ENCODE measurements at regions not wholly inside any gene's neighbourhood (a gene's known extent, or its start where the extent isn't known, plus 50 kb on each side); places are given as distances from the start of the nearest gene placed in this dataset.

DNA sequence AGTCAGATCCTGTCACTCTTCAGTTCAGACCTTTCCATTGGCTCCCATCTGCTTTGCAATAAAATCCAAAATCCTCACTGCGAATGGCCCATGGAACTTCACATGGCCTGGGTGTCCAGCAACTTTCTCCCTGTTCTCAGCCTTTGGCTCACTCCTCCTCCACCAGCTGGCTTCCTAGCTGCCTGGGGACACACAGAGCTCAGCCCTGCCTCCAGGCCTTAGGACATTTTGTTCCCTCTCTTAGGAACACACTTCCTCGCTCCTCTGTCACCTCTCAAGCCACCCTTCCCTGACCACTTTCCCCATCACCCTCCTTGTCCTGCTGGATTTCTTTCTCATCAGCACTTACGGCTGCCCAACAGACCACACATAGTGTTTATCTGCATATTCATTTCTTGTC is 419.6 kb downstream of the MED13L start:
- DNase-seq (ENCODE audit: low spot score), result no peak

DNA sequence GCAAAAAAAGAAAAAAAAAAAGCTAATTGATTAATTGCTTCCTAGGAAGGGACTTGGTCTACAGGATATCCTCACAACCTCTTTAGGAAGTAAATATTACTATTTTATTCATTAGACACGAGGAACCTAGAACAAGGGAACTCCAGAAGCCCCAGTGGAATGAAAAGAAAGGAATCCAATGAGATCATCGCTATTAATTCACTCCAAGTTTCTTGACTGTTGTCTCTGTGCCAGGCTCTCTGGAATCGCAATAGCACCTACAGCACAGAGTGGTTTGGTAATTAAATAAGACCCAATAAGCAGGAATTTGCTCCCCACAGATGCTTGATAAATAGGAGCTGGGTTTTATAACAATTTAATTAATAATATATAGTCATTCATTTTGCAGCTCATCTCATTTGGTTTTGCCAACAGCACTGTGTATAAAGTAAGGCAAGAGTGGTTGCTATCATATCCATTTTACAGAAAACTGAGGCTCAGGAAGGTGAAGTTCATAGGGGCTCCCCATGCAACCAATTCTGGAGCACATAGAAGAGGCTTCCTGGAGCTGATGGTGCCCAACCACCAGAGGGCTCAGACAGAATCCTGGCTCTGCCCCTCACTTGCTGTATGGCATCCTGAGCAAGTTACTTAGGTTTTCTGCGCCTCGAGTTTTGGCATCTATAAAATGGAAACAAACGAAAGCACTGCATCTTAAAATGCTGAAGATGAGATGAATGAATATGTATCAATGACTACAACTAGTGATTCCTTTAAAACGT is 420.2 kb downstream of the MED13L start:
- no peak for DNase-seq (ENCODE audit: low spot score)

DNA sequence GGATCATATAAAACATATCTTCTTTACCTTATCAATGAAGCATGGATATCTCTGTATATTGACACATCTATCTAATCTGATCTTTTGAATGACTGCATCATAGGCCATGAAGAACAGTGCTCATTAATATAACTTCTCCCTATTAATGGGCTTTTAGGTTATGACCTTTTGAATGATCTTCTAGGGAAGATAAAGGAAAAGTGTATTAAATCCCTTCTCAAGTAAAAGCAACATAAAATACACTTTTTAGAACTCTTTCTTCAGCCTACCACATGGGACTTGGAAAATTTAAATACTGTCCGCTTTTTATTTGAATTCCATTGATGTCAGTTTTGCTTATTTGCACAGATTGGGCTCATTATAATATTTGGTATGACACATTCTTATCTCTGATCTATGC is 425.4 kb downstream of the MED13L start:
- DNase-seq (ENCODE audit: low spot score), result no peak

DNA sequence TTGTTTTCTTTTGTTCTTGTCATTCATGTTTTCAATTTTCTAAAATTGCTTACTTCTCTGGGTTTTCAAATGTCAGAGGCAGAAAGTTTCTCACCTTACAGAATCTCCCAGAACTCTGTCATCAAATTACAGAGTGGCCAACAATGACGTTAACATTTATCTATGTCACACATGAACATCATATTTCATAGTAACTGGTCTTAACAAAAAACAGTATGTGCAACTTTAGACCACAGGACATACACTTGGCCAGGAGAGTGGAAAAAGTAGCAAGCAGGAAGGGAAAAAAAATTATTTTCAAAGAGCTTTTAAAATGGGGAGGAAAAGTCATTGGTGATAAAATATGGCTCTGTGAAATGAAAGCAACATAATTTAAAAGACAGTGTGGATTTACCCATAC is 426.5 kb downstream of the MED13L start:
- no peak for DNase-seq (ENCODE audit: low spot score)

DNA sequence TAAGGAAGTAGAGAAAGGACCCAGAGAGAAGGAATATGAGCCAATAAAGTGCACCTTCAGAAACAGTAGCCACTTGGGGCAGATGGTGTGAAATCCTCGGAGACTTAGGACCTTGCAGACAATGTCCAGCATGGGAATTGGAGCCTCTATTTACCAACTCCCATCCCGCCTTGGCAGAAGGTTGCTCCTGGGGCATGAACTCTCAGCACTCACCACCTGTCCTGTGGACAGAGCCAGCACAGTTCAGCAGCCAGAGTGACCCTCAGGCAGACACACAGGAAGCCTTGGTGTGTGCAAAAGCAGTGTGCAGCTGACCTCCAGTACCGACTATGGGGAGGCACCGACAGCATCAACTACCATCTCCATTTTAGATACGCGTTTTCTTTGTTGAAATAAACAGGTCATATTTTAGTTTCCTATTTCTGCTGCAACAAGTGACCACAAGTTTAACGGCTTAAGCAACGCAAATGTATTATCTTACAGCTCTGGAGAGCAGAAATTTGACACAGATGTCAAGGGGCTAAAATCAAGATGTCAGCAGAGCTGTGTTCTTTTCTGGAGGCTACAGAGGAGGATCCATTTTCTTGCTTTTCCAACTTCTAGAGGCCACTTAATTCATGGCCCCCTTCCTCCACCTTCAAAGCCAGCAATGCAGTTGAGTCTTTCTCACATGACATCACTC is 428.1 kb downstream of the MED13L start:
- no peak for DNase-seq (ENCODE audit: low spot score)

DNA sequence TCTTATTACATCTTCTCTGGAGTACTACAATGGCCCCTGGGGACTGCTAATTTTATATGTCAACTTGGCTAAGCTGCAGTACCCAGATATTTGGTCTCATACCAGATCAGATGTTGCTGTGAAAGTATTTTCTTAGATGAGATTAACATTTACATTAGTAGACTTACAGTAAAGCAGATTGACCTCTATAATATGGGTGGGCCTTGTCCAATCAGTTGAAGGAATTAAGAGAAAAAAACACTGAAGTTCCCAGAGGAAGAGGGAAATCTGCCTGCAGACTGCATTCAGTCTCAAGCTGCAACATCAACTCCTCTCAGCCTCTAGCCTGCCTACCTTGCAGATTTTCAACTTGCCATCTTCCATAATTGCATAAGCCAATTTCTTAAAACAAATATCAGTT is 430.1 kb downstream of the MED13L start:
- DNase-seq (ENCODE audit: low spot score), result no peak

DNA sequence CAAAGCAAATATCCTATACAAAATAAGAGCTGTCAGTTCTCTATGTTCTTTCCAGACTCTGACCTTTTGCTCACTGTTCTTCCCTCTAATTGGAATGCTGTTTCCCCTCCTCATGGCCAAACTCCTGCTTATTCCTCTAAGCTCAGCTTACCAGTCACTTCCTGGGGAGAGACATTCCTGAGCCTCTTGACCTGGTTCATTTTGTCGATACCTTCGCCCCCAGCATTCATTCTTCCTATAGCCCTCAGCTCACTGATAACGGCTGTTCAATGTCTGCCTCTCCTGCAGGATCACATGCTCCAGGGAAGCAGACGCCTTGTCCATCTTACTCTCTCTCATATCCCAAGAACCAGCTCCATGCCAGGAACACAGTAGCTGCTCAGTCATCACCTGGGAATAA is 431.0 kb downstream of the MED13L start:
- DNase-seq (ENCODE audit: low spot score), result no peak

DNA sequence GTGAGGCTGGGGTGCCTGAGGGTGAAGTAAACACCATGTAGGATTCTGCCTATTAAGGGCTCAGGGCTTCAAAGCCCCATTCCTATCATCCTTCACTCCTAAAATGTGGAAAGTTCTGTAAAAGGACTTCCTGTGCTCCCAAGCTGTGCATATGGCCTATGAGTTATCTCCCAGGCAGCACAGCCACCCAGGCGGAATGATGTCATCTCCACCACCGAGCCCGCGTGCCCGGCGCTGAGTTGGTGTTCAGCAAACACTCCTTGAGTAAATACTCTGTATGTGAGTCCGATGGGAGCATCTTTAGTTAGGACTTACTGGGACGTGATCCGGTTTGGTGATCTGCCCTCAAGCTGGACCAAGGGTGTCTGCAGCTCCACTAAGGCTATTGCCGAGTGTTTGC is 437.3 kb downstream of the MED13L start:
- no peak for DNase-seq (ENCODE audit: low spot score)

DNA sequence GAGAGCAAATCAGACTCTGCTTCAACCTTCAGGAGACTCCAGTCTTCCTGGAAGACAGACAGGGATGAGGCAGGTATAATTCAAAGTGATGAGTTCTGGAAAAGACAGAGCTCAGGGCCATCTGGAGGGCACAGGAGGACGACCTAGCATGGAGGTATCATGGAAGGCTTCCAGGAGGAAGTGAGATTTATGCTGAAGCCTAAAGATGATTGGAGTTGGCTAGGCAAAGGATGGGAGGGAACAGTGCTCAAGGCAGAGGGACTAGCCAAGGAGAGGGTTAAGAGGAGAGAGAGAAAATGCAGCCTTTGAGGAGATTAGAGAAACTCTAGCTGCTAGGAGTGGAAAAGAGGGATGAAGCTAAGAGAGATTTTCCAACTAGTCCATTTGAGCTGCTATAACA is 438.5 kb downstream of the MED13L start:
- DNase-seq (ENCODE audit: low spot score), result no peak

DNA sequence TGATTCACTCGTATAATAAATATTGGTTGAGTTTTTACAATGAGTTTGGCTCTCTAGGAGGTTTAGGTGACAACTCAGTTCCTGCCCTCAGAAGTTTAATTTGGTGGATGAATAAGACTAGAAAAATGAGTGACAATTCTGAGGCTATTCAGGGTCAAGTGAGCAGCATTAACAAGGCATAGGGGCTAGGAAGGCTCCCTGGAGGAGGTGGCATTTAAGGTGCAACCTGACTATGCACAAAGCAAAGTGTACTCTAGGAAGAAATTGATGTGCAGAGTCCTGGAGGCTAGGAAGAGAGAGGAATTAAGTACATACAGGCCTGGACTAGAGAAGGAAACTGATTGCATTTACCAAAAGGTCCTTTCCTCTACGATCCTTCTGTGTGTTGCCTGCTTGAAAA is 440.3 kb downstream of the MED13L start:
- DNase-seq (ENCODE audit: low spot score), result no peak

DNA sequence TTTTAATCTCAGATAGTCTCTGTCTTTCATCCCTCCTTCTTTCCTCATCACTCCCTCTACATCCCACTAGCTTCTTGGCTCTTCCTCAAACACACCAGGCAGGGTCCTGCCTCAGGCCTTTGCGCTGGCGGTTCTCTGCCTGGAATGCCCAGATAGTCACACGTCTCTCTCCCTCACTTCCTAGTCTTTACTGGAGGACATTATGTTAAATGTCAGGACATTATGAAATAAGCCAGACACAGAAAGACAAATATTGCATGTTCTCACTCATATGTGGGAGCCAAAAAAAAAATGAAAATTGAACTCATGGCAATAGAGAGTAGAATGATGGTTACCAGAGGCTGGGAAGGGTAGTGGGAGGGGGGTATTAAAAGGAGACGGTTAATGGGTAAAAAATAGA is 442.0 kb downstream of the MED13L start:
- DNase-seq (ENCODE audit: low spot score), result no peak

DNA sequence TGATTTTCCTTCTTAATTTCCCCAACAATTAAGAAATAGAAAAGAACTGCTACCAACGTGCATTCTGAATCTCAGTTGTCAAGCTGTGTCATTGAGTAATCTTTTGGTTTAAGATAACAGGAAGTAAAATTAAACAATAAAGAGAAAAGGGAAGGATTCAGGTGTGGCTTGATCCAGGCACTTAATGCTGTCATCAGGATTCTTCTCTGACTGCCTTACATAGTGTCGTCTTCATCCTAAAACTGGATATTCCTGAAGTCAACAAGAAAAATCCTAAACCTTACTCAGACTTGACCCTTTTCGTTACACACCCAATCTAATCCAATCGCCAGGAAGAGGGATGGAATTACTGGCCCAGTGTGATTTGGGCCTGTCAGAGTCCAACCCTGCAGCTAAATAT is 443.8 kb downstream of the MED13L start:
- no peak for DNase-seq (ENCODE audit: low spot score)

DNA sequence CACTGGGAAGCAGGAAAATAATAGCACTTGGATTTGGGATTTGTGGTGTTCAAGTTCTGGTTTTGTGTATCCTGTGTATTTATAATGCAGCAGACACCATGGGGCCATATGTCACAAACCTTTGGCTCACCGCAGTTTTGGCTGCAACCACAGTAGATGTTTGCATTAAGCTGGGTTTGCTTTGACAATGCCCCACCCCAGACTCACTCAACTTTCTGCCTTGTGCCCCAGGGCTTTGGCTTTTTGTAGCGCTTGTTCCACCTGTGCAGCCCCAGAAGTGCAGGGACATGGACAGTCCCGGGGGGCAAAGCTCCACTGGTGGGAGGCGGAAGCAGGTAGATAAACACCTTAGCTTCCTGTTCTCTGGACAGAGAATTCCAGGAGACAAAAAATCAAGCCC is 446.9 kb downstream of the MED13L start:
- DNase-seq (ENCODE audit: low spot score), result no peak

DNA sequence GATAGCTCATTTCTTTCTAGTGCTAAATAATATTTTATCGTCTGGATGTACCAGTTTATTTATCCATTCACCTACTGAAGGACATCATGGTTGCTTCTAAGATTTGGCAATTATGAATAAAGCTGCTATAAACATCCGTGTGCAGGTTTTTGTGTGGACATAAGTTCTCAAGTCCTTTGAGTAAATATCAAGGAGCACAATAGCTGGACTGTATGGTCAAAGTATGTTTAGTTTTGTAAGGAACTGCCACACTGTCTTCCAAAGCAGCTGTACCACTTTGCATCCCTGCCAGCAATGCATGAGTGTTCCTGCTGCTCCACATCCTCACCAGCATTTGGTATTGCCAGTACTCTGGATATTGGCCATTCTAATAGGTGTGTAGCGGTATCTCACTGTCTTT is 447.4 kb downstream of the MED13L start:
- DNase-seq (ENCODE audit: low spot score), result no peak

DNA sequence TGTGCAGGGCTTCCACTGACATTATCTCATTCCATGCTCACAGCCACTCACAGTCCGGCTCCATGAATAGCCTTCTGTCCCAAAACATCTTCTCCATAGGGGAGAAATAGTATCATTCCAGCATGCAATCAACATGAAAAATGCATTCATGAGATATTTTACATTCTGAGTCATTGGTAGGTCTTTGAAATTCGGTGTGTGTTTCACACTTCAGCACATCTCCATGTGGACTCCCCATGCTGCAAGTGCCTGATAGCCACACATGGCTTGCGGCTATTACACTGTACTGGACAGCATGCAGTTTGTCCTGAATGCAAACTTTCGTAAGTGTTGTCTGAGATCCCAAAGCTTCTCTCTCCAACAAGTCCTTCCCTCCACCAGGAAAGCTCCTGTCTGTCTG is 449.3 kb downstream of the MED13L start:
- no peak for DNase-seq (ENCODE audit: low spot score)

DNA sequence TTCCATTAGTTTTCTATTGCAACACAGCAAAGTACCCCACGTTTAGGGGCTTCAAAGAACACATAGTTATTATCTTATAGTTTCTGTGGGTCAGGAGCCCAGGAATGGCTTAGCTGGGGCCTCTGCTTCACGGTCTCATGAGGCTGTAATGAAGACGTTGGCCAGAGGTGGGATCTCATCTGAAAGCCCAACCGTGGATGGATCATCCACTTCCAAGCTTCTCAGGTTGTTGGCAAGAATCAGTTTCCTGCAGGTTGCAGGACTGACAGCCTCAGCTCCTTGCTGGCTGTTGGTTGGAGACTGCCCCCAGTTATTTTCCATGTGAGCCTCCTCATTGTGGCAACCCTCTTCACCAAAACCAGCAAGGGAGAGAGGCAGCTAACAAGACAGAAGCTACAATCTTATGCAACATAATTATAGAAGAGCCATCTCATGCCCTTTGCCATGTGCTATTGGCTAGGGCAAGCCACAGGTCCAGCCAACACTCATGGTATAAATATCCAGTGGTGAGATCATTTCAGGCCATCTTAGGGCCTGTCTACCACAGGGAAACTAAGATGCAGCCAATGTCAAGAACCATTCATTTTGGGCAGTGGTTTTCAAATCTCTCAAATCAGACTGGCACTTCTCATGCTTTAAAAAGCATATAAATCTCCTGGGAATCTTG is 452.4 kb downstream of the MED13L start:
- DNase-seq (ENCODE audit: low spot score), result no peak

DNA sequence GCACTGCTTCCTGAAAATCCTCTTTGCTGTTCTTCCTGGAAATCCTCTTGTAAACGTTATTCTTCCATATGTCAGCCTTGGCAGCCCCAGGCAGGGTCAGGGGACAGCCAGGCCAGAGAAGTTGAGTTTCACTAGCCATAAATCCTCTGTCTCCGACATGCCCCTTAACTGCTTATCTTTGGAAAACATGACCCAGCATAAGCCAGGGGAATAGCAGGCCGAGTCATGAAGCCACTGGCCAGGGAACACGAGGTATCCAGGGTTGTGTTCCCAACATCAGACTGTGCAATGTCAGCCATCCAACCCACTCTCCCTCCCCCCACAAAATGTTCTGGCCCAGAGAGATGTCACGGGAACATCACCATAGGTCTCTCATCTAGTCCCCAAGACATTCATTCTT is 453.9 kb downstream of the MED13L start:
- no peak for DNase-seq (ENCODE audit: low spot score)

DNA sequence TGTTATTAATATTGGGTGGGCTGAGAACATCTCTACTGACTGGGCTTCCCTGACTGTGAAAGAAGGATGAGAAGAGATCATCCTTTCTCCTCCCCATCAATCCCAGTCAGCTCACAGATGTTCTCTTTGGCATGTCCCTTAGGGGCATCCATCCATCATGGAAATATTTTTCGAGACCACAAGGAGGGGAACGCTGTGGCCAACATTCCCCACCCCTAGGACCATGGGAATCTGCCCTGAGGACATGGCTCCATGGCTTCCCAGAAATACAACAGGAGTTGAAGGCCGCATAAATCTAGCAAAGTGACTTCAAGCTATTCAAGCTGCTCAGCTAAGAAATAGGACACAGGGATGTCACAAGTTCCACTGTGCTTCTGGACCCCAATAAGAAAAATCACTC is 456.8 kb downstream of the MED13L start:
- DNase-seq (ENCODE audit: low spot score), result no peak

DNA sequence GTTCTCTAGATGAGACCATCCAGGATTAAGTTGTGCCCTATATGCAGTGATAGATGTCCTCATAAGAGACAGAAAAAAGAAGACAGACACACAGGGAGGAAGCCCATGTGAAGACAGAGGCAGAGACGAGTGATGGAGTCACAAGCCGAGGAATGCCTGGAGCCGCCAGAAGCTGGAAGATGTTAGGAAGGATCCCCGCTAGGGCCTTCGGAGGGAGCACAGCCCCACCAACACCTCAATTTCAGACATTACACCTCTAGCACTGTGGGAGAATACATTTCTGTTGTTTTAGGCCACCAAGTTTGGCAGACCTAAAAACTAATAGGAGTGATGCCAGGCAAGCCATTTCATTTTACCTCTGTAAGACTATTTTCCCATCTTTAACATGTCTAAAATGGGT is 458.5 kb downstream of the MED13L start:
- DNase-seq (ENCODE audit: low spot score), result no peak

DNA sequence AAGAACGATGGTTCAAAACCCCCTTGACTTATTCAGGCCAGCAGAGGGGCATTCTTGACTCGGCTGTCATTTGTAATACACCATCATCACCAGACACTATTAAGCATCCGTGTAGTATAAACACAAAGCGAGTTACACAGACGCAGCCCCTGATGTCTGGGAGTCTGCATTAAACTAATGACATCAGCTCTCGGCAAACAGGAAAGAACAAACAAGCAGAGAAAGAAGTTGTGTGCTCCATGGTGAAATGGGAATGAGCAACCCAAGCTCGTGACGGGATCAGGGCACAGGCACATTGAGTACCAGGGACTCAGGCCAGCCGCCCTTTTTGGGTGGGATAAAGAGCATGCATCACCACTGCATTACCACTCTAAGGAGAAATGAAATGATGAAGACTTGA is 460.1 kb downstream of the MED13L start:
- no peak for DNase-seq (ENCODE audit: low spot score)

DNA sequence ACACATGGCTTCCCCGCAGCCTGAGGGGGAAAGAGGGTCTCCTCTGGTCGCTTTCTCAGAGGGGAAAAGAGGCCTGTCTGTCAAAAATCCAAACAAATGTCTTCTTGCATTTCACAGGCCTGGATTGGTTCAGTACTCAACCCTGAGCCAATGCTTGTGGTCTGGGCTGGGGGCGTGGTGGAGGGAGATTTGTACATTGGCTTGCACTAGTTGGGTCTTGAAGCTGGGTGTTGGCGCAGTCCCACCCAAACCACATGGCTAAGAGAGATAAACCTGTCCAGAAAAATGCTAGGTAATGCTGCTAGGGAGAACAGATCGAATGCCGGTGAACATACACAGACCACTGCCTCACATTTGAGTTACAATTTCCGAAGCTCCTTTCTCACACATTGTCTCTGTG is 461.6 kb downstream of the MED13L start:
- no peak for DNase-seq (ENCODE audit: low spot score)

DNA sequence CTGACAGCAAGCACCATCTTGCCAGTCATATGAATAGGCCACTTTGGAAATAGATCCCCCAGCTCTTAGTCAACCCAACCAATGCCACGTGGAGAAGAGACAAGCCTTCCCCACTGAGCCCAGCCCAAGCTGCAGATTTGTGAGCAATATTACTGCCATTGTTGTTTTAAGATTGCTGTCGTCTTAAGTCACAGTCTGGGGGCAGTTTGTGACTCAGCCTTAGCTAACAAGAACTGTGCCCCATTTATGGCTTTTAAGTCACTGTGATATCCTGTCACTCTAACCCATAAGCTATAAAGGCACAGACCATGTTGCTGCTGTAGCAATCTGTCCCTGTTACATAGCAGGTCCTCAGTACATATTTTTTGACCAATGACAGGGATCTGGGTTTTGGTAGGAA is 464.2 kb downstream of the MED13L start:
- DNase-seq (ENCODE audit: low spot score), result no peak

DNA sequence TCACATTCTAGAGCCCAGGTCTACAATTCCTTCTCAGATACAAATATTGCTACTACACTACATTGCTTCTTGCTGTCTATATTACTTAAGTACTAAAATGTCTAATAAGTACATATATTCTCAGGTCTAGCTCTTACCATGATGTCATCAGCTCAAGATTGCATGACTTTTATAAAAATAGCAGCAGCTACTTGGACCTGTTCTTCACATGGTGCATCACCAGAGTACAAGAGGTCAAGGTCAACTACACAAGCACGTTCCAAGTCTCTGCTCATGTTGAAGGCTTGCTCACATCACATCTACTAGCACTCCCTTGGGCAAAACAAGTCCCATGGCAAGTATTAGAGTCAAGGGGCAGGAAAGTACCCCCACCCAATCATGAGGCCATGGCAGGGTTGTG is 465.6 kb downstream of the MED13L start:
- no peak for DNase-seq (ENCODE audit: low spot score)

DNA sequence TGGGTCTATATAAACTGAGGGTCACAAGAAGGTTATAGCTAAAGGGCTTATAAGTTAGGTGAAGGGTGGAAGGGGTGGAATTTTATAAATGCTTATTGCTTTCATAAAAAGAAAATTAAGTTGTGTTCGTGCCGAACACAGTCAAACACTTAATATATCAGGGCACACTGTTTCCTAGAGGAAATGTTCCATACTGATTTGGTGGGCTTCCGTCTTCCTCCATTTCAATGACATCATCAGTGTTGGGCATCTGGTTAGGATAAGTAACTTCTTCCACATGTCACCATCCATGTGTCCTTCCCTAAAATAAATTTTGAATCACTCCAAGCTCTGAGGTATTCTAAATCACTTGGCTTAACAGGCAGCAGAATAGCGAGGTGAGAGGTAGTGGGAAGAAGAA is 466.4 kb downstream of the MED13L start:
- no peak for DNase-seq (ENCODE audit: low spot score)
